Stimulated activated CD4-positive, alpha-beta T cell treated with anti-CD3 and anti-CD28 coated beads, TNF-alpha, amount 100 ng/mL, for 24 hours (primary cell): ENCODE measurements at regions not wholly inside any gene's neighbourhood (a gene's known extent, or its start where the extent isn't known, plus 50 kb on each side); places are given as distances from the start of the nearest gene placed in this dataset.
"Not testable (repeated sequence)": the region's sequence is repeated elsewhere in the genome, so short reads cannot be mapped to it uniquely, and the experiment has no call there.

Experiments
- DNase-seq, 3 experiments: peaks; one replicate each; pipeline ENCODE4 v3.0.0-alpha.2; 2020; ENCODE audit warnings: low read depth in 3 of 3

DNA sequence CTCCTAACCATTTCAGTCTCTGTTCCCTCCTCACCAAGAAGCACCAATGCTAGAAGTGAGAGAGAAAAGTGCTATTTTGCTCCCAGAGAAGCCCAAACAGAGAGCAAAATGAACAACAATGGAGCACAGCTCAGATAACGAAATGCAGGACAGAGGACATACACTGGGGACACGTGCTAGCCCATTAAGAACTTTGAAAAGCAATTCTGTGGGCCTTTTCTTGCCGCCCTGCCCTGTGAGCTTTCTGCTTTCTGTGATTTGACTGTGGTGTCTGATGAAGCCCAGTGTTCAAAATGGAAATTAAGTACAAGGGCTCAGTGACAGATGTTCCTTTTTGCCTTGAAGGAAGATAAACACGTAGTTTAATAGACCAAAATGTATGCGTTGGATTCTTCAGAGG is 130.8 kb downstream of the S1PR1 start:
- no peak for DNase-seq

DNA sequence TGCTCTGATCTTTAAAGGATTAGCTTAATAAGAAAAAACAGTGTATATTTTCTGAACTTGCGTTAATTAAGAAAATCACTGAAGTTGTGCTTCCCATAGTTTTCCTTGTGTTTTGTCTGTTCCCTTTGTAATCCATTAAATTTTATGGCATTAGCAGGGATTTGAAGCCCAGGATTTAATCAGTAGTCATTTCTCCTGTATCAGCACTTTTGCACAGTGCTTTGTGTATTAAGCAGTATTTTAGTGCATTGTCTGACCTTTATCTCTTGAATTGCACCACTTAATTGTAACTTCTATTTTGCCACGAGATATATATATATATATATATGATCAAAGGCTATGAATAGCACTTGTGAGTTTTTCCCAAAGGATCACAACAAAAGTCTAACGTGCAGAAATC is 133.7 kb downstream of the S1PR1 start:
- DNase-seq = no peak

DNA sequence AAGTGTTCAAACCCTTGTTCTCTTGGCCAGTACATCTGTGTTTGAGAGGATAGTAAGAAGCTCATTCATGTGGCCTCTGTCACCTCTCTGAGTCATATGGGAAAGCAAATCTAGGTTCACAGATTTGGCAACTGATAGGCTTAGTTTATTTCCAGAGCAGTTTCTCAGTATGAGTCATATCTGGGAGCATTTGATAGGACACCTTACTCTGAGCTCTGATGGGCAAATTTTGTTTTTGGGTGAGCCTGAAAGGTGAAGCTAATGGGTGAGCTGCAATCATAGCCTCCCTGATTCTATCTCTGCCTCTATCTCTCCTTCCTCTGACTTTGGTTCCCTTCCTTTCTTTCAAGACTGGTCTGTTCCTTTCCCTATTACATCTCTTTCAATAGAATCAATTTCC is 134.4 kb downstream of the S1PR1 start:
- no peak for DNase-seq

DNA sequence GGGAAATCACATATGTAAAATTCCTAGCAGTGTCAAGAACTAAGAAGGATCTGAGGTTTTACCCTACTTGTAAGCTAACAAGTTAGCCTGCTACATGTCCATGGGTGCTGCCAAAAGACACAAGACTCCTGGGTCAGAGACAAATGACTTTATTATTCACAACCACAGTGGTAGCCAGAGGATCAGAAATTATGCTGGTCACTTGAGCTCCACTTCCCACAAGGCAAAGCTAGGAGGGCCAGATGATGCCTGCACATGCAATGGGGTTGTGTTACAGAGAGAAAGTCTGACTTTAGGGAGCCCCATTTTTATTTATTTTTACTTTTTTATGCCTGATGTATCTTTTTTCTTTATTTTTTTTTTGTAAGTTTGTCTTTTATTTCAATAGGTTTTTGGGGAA is 136.8 kb downstream of the S1PR1 start:
- DNase-seq = no peak

DNA sequence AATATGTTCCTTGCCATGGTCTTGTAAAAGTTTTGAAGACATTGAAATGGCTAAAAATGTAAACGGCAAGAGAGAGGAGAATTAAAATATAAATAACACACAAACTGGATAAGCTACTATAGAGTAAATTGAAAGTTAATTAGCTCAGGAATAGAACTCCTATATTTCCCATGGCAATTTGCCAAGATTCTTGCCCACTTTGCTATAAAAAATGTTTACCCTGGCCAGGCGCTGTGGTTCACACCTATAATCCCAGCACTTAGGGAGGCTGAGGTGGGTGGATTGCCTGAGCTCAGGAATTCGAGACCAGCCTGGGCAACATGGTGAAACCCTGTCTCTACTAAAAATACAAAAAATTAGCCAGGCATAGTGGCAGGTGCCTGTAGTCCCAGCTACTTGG is 138.6 kb downstream of the S1PR1 start:
- not testable (repeated sequence) for DNase-seq

DNA sequence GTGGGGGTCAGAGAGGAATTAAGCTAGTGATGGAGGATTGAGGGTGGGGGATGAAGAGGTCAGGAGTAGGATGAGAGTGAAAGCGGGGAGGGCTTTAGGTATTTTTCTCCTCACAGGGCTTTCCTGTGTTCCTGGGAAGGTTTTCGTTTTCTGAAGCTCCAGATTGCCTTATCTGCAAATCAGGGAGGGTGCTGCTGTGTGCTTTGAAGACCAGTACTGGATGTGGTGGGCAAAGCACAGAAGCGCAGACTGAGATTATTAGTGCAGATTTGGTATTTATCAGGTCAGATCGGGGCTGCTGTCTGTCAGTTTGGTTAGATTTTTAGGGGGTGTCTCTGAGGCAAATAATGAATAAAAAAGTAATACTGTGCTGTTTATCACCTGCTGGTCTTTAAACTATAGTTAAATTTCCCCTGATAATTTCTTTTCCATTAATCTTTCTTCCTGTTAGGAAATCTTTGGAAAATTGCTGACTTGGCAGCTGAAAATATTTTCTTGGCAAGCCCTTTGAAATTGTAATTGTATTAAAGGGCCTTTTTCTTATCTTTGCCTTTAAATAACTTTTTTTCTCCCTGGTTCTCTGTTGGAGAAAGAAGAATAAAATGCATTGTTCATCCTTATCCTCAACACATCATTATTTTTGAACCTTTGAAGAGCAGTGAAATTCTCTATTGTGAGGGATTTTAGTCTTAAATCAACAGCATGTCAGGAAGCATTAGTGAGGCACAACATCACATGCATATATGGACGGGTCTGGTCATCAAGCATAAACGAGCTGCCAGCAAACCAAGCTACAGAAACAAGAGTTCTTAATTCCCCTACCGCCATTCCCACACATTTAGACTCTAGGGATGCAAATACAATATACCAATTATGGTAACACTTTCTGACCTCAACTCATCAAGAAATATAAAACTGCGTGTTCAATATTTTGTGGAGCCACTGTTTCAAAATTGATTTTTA is 139.6 kb downstream of the S1PR1 start:
- no peak for DNase-seq

DNA sequence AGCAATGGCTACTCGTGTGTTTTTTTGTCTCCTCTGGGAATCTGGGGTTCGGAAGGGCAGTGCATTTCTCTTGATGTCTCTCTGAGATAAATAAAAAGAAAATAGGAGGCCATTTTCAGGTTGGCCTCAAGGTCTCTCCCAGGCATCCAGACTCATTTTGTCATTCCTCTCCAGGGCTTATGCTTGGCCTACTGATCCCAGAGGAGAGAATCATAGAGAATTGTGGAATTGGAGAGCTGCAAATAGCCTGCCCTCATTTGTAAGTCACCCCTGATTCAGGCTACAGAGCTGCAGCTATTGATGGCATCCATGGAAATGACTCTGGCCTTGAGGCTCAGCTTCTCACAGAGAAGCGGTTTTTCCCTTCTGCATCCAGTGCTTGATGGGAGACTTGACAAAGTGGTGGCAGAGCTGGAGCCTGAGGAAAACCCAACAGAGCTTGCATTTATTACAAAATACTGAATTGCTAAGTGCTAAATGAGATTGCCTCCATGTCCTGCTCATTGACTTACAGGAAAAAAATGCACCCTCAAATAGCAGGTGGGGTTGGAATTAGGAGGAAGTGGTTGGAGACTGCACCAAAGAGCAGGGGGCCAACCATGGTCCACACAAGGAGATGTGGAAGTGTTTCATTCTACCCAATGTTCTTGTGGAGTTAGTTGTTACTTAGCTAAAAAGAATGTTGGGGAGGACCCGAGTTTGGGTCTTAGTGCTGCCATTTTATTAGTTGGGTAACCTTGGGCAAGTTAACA is 140.4 kb downstream of the S1PR1 start:
- DNase-seq = no peak

DNA sequence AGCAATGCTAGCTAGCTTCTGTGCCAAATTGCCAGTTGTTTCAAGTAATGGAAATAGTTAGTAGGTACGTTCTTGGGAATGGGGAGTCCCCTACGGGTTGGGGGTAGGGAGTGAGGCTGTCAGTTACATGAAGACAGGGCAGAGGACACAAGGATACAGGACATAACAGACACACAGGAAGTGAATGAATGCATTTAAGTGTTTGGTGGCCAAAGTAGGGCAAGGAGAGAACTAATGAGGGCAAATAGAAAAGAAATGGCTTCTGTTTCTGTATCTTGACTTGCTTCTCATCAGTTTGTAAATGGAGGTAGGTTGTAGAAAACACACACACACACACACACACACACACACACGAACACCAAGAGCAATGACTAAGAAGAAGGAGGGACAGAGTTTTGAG is 142.2 kb downstream of the S1PR1 start:
- no peak for DNase-seq

DNA sequence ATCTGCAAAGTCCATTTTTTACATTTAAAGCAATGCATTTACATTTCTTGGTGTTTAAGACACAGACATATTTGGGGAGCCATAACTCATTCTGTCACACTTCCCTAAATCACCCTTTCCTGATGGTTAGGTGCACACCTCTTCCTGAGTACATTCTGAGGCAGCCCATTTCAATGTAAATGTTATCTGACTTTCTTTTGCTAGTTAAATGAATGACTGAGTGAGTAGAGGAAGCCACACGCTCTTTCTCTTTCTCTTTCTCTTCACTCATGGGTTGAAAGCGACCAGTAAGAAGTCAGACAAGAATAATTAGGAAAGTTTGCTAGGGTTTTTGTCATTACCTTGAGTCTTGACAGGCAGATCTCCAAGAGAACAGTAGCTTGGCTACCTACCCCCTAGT is 143.1 kb downstream of the S1PR1 start:
- DNase-seq = no peak

DNA sequence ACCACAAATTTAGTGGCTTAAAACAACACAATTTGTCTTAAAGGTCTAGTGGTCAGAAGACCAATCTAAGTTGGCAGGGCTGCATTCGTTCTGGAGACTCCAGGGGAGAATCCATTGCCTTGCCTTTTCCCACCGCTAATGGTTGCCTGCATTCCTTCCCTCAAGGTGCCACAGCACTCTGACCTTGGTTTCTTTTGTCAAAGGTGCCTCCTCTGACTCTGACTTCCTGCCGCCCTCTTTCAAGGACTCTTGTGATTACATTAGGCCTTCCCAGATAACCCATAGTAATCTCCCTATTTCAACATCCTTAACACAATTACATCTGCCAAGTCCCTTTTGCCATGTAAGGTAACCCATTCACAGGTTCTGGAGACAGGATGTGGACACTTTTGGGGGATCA is 145.3 kb downstream of the S1PR1 start:
- no peak for DNase-seq

DNA sequence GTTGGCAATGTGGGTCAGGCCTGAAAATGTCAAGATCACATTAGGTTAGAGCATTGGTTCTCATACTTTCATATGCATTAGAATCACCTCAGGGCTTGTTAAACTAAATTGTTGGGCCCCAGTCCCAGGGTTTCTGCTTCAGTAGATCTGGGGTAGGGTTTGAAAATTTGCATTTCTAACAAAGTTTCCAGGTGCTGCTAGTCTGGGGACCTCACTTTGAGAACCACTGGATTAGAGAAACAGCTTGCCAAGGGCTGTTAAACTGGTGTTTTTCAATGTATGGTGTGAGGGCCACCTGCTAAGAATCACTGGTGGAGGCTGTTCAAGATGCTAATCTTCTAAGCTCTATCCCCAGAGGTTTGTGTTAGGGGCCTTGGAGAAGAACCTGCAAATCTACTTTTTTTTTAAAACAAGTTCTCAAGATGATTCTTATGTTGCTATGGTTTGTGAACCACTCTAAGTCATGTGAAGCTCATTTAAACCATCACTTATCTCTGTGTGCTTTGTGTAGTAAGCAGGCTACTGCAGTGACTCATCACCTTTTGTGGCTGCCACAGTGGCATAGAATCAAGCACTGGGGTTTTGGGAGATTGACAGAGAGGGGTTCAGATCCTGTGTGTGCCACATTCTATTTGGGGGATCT is 152.2 kb downstream of the S1PR1 start:
- DNase-seq = no peak

DNA sequence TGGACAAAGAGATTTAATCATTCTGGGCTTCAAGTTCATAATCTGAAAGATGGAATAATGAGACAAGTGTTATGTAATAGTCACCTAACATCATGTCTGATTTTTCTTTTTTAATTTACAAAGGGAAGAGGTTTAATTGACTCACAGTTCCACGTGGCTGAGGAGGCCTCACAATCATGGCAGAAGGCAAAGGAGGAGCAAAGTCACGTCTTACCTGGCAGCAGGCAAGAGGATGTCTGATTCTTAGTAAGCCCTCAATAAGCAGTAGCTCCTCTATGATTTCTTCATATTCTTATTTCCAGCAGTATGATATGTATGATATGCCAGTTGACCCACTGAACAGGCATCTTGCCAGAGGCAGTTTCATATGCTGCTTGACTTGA is 152.7 kb downstream of the S1PR1 start:
- DNase-seq = no peak

DNA sequence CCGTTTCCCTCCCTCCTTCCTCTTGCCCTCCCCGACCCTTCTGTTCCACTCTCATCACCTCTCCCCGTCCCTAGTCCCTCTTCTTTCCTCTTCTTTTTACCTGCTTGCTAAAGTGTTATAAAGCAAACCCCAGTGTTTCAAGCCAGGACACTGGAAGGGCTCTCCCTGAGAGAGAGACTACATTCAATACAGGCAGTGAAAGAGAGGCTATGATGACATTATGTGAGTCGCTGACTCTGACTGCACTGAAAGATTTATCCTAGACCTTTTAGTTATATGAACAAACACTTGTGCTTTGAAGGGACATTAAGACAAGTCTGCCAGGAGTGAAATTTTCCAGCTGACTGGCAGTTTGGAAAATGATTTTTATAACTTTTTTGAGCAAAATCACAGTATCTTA is 155.7 kb downstream of the S1PR1 start:
- no peak for DNase-seq

DNA sequence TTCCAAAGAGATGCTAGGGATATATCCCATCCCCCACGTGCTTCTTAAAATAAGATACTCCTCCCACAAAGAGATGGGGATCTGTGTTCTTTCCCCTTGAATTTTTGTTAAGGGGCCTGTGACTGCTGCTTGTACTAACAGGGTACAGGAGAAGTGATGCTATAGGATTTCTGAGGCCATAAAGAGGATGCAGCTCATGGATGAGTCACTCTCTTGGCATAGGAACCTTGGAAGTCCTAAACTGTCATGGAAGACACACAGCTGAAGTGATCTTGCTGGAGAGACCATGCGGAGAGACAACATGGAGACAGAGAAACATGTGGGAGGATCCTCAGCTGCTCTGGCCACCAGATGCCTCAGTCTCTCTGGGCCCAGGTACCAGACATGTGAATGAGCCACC is 157.2 kb downstream of the S1PR1 start:
- DNase-seq = no peak

DNA sequence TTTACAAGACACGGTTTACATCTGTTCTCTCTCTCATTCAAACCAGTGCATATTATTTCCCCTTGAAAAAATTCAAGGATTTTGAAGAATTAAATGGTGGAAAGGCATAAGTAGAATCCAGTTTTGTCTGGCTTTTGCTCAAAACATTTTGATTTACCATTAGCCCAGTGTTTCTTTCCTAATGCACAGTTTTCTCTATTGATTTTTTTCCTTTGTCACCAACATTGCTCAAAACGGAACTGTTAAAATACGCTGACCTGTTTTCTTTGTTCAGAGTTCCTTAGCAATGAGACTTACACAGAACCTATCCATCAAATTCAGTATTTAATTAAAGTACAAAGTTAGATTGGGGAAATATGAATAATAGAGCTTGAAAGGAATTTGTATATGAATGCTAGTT is 162.4 kb downstream of the S1PR1 start:
- DNase-seq = no peak

DNA sequence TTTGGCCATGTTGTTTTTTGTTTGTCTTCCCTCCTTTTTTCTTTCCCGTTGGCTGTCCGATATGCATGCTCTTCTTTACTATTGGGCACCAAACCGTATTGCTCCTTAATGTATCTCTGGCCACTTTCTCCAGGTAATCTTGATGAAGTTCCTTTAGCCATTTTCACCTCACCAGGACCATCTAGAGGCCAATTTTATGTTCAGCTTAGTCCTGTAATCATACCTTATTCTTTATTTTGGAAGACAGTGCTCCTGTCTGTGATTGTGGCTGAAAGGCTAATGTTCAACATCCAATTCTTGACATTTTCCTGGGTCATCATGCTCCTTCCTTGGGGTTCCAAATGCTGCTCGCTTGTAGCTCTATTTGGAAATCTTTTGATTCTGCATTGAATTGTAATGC is 169.5 kb downstream of the S1PR1 start:
- no peak for DNase-seq

DNA sequence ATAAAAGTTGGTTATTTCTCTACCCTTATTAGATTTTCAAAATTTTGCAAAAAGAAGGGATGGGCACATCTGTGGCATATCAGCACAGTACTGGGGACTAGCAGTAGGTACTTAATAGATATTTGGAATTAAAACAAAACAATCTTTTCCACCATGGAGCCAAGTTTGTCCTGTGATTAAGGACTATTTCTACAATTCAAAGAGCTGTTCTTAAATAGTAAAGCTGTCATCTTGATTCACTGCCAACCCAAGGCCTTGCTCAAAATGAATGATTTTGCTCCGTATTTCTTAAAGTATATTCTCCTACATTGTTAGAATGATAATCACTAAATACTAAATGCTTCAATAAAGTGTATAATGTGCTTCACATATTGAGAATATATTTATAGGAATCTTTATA is 169.9 kb downstream of the S1PR1 start:
- no peak for DNase-seq

DNA sequence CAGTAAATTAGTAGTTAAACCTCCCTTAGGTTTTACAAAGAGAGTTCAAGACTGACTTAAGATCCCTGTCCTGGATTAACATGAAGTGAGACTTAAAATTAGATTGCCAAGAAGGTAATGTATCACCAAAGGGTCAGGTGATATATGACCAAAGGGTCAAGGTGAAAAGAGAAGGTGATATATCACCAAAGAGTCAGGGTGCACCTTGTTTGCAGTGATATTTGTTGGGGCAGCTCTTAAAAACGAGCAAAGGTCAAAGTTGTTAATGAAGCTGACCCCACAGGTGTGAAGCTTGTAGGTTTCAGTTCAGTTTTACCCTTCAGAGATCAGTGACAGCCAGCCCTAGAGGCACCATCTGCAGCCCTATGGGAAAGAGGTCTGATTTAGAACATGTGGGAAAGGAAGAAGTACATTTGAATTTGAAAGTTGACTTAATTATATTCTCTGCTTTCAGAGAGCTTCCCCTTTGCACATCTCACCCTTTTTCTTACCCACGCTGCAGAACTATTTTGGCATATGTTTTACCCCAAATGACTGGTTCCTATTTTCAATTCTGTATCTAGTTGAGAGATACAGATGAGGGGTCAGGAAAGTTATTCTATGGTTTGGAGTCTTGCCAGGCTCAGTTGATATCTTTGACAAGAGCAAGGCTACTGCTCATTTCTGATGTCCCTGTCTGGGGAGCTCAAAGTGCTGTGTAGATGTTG is 170.8 kb downstream of the S1PR1 start:
- no peak for DNase-seq

DNA sequence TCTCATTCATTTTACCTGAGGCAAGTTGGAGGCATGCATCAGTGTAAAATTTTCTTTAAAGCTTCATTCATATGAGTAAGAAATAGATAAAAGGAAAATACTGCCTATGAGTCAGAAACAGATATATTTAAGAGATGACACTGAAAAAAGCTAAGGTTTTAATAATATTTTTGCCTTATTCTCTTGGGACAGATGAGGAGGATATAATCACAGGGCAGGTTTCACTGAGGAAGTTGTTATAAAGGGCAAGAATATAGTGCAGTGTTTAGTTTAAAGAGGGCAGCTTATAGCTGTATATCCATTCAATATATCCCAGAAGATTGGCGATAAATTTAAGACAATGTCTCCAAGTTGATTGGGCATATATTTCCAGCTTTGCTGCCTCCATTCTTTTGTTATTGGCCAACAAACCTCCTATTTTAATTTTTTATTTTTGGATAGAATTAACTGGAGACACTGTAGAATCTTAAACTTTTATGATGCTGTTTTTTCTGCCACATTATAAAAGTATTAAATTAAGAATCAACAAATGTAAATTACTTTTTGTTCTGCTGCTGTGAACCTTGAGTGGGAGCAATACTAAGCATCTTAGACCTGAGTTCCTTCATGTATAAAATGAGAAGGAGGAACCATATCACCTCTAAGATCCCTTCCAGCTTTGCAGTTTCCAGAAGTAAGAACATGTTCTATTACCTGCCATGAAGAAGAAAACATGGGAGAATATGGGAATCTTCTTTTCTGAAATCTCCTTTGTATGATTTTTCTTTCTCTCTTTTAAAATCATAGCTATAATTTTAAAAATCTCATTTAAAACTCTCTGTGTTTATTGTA is 171.6 kb downstream of the S1PR1 start:
- no peak for DNase-seq

DNA sequence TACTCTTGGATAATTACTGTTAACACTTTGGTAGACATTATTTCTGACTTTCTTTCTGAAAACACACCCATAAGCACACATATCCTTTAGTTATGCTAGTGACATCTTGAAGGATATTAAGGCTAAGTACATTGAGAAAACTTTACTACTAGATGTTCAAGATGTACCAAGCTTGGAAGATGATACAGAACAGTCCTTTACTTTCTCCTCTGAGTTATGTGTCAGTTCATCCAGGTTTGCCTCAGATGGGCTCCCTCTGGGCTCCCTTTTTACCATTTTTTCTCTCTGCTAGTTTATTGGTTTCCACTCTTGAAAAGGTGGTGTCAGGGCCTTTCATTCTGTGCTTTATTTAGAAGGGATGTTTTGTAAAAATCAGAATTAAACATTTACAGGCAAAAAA is 172.3 kb downstream of the S1PR1 start:
- no peak for DNase-seq
